ENCODE measurements at regions not wholly inside any gene's neighbourhood (a gene's known extent, or its start where the extent isn't known, plus 50 kb on each side); places are given as distances from the start of the nearest gene placed in this dataset.
A peak's percentile ranks its signal among the peaks of the same experiment; 100 is the strongest.

DNA sequence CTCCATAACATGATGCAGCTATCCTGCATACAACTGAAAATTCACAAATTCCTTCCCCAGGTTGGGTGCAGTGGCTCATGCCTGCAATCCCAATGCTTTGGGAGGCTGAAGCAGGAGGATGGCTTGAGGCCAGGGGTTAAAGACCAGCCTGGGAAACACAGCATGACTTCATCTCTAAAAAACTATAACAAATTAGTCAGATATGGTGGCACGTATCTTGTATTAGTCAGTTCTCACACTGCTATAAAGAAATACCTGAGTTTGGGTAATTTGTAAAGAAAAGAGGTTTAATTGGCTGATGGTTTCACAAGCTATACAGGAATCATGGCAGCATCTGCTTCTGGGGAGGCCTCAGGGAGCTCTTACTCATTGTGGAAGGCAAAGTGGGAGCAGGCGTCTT is 56.4 kb upstream of the DAPK1 start:
- Histone ChIP-seq H3K4me1 (ENCODE audit: low read length) (no peaks in the 10 kb centered on the region), H3K36me3 (replicated peaks; ENCODE audit: low read depth, low read length) (no peaks in the 10 kb centered on the region), H3K27me3 (ENCODE audit: low read depth, low read length) (no peaks in the 10 kb centered on the region), H3K4me3 (ENCODE audit: low read length) (no peak overlapping the region), H4K20me1 (ENCODE audit: insufficient read depth, low read length) (no peaks in the 10 kb centered on the region), H3K79me2 (ENCODE audit: low read length) (no peaks in the 10 kb centered on the region), H3K4me2 (ENCODE audit: low read length) (no peak overlapping the region), H3K27ac (ENCODE audit: low read length) (no peak overlapping the region), H2AFZ (ENCODE audit: low read depth, low read length) (no peak overlapping the region), H3K9ac (ENCODE audit: low read length) (no peak overlapping the region), H3K9me3 (ENCODE audit: insufficient read depth, low read length) (no peaks in the 10 kb centered on the region)
- no peak for TF ChIP-seq EZH2phosphoT487 (IDR thresholded peaks at IDR 0.05; ENCODE audit: low read depth)

DNA sequence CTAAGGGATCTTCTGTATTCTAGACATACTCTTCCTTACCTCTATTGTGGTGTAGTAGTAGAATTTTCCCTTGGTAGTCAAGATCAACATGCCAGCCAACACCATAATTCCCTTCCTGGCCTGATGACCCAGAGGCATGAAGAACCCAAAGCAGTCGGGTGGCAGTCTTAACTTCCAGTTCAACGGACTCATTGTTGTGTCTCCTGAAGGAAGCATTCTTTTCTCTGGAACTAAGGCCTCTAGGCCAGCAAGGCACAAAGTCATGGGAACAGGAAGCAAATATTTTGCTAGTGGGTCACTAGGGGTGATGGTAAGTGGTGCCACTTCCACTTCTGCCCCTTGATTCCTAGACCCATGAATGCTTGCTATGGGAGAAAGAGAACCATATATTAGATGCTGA is 55.2 kb upstream of the DAPK1 start:
- H3K79me2 ChIP-seq (ENCODE audit: low read length), result no peaks in the 10 kb centered on the region
- H3K4me2 ChIP-seq (ENCODE audit: low read length), result no peak overlapping the region
- H3K9ac ChIP-seq (ENCODE audit: low read length), result no peak overlapping the region
- TF ChIP-seq EZH2phosphoT487 (IDR thresholded peaks at IDR 0.05; ENCODE audit: low read depth), result no peak
- TF ChIP-seq, protein P1, sequence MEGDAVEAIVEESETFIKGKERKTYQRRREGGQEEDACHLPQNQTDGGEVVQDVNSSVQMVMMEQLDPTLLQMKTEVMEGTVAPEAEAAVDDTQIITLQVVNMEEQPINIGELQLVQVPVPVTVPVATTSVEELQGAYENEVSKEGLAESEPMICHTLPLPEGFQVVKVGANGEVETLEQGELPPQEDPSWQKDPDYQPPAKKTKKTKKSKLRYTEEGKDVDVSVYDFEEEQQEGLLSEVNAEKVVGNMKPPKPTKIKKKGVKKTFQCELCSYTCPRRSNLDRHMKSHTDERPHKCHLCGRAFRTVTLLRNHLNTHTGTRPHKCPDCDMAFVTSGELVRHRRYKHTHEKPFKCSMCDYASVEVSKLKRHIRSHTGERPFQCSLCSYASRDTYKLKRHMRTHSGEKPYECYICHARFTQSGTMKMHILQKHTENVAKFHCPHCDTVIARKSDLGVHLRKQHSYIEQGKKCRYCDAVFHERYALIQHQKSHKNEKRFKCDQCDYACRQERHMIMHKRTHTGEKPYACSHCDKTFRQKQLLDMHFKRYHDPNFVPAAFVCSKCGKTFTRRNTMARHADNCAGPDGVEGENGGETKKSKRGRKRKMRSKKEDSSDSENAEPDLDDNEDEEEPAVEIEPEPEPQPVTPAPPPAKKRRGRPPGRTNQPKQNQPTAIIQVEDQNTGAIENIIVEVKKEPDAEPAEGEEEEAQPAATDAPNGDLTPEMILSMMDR (IDR thresholded peaks at IDR 0.05; ENCODE audit: low read depth, low read length), result no peak
- H3K36me3 ChIP-seq (replicated peaks; ENCODE audit: low read depth, low read length), result no peaks in the 10 kb centered on the region
- H3K4me3 ChIP-seq (ENCODE audit: low read length), result no peak overlapping the region
- H3K9me3 ChIP-seq (ENCODE audit: insufficient read depth, low read length), result no peaks in the 10 kb centered on the region
- no peaks in the 10 kb centered on the region for H3K27me3 ChIP-seq (ENCODE audit: low read depth, low read length)
- H3K27ac ChIP-seq (ENCODE audit: low read length), result no peak overlapping the region
- H3K4me1 ChIP-seq (ENCODE audit: low read length), result no peaks in the 10 kb centered on the region
- H2AFZ ChIP-seq (ENCODE audit: low read depth, low read length), result no peak overlapping the region
- no peaks in the 10 kb centered on the region for H4K20me1 ChIP-seq (ENCODE audit: insufficient read depth, low read length)

GRCh38 chr9:87443006-87443405 is 54.7 kb upstream of the DAPK1 start:
- H3K27ac ChIP-seq (ENCODE audit: low read length), result no peak overlapping the region
- H3K4me2 ChIP-seq (ENCODE audit: low read length), result no peak overlapping the region

DNA sequence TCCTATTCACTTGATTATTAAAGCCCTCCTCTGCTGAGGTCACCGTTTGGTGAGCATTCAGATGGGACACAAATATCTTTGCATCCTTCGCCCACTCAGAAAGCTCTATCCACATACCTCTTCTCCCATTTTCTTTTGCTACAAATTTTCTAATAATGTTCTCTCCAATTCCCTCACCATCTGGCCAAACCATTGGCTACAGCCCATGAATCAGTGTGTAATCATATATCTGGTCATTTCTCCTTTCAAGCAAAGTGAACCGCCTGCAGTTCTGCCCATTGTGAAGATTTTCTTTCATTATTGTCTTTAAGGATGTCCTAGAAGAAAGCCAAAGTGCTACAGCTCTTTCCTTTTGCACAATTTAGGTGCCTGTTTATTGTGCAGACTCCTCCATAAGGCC is 54.2 kb upstream of the DAPK1 start:
- no peaks in the 10 kb centered on the region for H3K79me2 ChIP-seq (ENCODE audit: low read length)
- H3K9ac ChIP-seq (ENCODE audit: low read length), result no peak overlapping the region
- no peaks in the 10 kb centered on the region for H4K20me1 ChIP-seq (ENCODE audit: insufficient read depth, low read length)
- no peak for TF ChIP-seq EZH2phosphoT487 (IDR thresholded peaks at IDR 0.05; ENCODE audit: low read depth)
- TF ChIP-seq, protein P1 (IDR thresholded peaks at IDR 0.05; ENCODE audit: low read depth, low read length), result no peak
- H3K27ac ChIP-seq (ENCODE audit: low read length), result no peak overlapping the region
- H3K36me3 ChIP-seq (replicated peaks; ENCODE audit: low read depth, low read length), result no peaks in the 10 kb centered on the region
- H3K4me1 ChIP-seq (ENCODE audit: low read length), result no peaks in the 10 kb centered on the region
- no peak overlapping the region for H3K4me3 ChIP-seq (ENCODE audit: low read length)
- H2AFZ ChIP-seq (ENCODE audit: low read depth, low read length), result no peak overlapping the region
- H3K4me2 ChIP-seq (ENCODE audit: low read length), result no peak overlapping the region
- no peaks in the 10 kb centered on the region for H3K27me3 ChIP-seq (ENCODE audit: low read depth, low read length)
- H3K9me3 ChIP-seq (ENCODE audit: insufficient read depth, low read length), result no peaks in the 10 kb centered on the region

More at GRCh38 chr9:87443006-87443405, 54.7 kb upstream of the DAPK1 start:
- Histone ChIP-seq H4K20me1 (ENCODE audit: insufficient read depth, low read length) (no peaks in the 10 kb centered on the region), H3K9ac (ENCODE audit: low read length) (no peak overlapping the region), H3K4me3 (ENCODE audit: low read length) (no peak overlapping the region), H3K4me1 (ENCODE audit: low read length) (no peaks in the 10 kb centered on the region), H3K9me3 (ENCODE audit: insufficient read depth, low read length) (no peaks in the 10 kb centered on the region), H3K27me3 (ENCODE audit: low read depth, low read length) (no peaks in the 10 kb centered on the region), H2AFZ (ENCODE audit: low read depth, low read length) (no peak overlapping the region), H3K79me2 (ENCODE audit: low read length) (no peaks in the 10 kb centered on the region), H3K36me3 (replicated peaks; ENCODE audit: low read depth, low read length) (no peaks in the 10 kb centered on the region)
- no peak for TF ChIP-seq EZH2phosphoT487 (IDR thresholded peaks at IDR 0.05; ENCODE audit: low read depth)
- TF ChIP-seq, protein P1 (IDR thresholded peaks at IDR 0.05; ENCODE audit: low read depth, low read length), result no peak

GRCh38 chr9:87445646-87446045 is 52.0 kb upstream of the DAPK1 start:
- peak overlapping the region; percentile 38 for H3K4me2 ChIP-seq (ENCODE audit: low read length)
- H4K20me1 ChIP-seq (ENCODE audit: insufficient read depth, low read length), result no peaks in the 10 kb centered on the region
- no peak overlapping the region for H3K9ac ChIP-seq (ENCODE audit: low read length)
- TF ChIP-seq, protein P1 (IDR thresholded peaks at IDR 0.05; ENCODE audit: low read depth, low read length), result no peak
- no peak for TF ChIP-seq EZH2phosphoT487 (IDR thresholded peaks at IDR 0.05; ENCODE audit: low read depth)
- no peaks in the 10 kb centered on the region for H3K79me2 ChIP-seq (ENCODE audit: low read length)
- H3K27ac ChIP-seq (ENCODE audit: low read length), result no peak overlapping the region
- no peaks in the 10 kb centered on the region for H3K9me3 ChIP-seq (ENCODE audit: insufficient read depth, low read length)
- H3K4me3 ChIP-seq (ENCODE audit: low read length), result peak overlapping the region; percentile 45; the same call in 1 of the 2 replicates
- H2AFZ ChIP-seq (ENCODE audit: low read depth, low read length), result peak overlapping the region; percentile 39; the same call in 1 of the 2 replicates
- no peaks in the 10 kb centered on the region for H3K36me3 ChIP-seq (replicated peaks; ENCODE audit: low read depth, low read length)
- H3K4me1 ChIP-seq (ENCODE audit: low read length), result no peaks in the 10 kb centered on the region
- H3K27me3 ChIP-seq (ENCODE audit: low read depth, low read length), result no peaks in the 10 kb centered on the region
